Fibroblast of mammary gland (primary cell): ENCODE measurements at regions not wholly inside any gene's neighbourhood (a gene's known extent, or its start where the extent isn't known, plus 50 kb on each side); places are given as distances from the start of the nearest gene placed in this dataset.

ENCODE experiments used
- DNase-seq: peaks from one replicate; pipeline ENCODE4 v3.0.0-alpha.2; 2010; ENCODE audit warnings: low read depth
- H3K4me3 ChIP-seq: 2 replicates; pipeline ENCODE4 v1.5.1; 2011; ENCODE audit warnings: low read depth, mild to moderate bottlenecking, low read length, moderate library complexity; ENCODE audit not compliant: control insufficient read depth
- TF ChIP-seq, protein P1 (sequence below): conservative IDR thresholded peaks from 2 replicates; pipeline ENCODE4 v1.5.1; 2011; ENCODE audit warnings: low read depth, low read length, inconsistent platforms; ENCODE audit not compliant: control insufficient read depth, insufficient read depth

GRCh38 chr9:23608456-23608855, 217.6 kb downstream of the ELAVL2 start:
- no peak for DNase-seq
- H3K4me3 ChIP-seq = no peak overlapping the region
- TF ChIP-seq, protein P1, sequence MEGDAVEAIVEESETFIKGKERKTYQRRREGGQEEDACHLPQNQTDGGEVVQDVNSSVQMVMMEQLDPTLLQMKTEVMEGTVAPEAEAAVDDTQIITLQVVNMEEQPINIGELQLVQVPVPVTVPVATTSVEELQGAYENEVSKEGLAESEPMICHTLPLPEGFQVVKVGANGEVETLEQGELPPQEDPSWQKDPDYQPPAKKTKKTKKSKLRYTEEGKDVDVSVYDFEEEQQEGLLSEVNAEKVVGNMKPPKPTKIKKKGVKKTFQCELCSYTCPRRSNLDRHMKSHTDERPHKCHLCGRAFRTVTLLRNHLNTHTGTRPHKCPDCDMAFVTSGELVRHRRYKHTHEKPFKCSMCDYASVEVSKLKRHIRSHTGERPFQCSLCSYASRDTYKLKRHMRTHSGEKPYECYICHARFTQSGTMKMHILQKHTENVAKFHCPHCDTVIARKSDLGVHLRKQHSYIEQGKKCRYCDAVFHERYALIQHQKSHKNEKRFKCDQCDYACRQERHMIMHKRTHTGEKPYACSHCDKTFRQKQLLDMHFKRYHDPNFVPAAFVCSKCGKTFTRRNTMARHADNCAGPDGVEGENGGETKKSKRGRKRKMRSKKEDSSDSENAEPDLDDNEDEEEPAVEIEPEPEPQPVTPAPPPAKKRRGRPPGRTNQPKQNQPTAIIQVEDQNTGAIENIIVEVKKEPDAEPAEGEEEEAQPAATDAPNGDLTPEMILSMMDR = no peak

DNA sequence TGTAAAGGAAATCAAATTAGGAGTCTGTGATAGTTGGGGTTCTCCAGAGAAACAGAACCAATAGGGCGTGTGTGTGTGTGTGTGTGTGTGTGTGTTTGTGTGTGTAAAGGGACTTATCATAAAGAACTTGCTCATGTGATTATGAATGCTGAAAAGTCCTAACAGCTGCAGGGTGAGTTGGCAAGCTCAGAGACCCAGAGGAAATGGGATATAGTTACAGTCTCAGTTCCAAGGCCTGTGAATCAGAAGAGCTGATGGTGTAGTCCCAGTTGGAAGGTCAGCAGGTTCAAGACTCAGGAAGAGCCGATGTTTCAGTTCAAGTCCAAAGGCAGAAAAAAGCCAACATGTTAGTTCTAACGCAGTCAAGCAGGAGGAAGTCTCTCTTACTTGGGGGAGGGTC, 214.2 kb downstream of the ELAVL2 start:
- TF ChIP-seq, protein P1 = no peak

GRCh38 chr9:23615569-23615968, 210.5 kb downstream of the ELAVL2 start:
- TF ChIP-seq, protein P1 = no peak
- DNase-seq = no peak
- no peak overlapping the region for H3K4me3 ChIP-seq

More for the DNA sequence above, 214.2 kb downstream of the ELAVL2 start:
- DNase-seq = peak; percentile 2
- H3K4me3 ChIP-seq = no peak overlapping the region

- TF ChIP-seq, protein P1 = no peak
- H3K4me3 ChIP-seq = no peak overlapping the region
- DNase-seq = peak; percentile 0
Measured at GRCh38 chr9:23621188-23621587, 204.9 kb downstream of the ELAVL2 start.

GRCh38 chr9:23621924-23622323, 204.1 kb downstream of the ELAVL2 start:
- no peak overlapping the region for H3K4me3 ChIP-seq

GRCh38 chr9:23622396-23622795, 203.6 kb downstream of the ELAVL2 start:
- no peak overlapping the region for H3K4me3 ChIP-seq
- TF ChIP-seq, protein P1 = no peak
- DNase-seq = no peak

More at GRCh38 chr9:23621924-23622323, 204.1 kb downstream of the ELAVL2 start:
- no peak for DNase-seq
- TF ChIP-seq, protein P1 = no peak

DNA sequence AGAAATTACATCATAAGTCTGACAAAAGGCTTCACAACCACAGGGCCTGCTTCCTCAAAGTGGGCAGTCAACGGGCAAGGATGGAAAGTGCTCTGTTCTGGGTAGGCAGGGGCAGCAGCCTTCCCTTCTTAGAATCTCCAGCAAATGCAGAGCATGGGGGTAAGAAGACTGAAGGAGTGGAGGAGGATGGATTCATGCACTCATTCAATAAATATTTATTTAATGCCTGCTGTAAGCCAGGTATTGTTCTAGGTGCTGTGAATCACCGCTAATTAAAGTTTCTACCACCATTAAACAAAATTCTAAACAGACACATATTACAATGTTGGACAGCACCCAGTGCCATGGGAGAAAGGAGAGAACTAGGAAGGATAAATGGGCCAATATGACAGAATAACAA, 195.6 kb downstream of the ELAVL2 start:
- TF ChIP-seq, protein P1 = no peak
- H3K4me3 ChIP-seq = no peak overlapping the region
- no peak for DNase-seq
